ENCODE measurements at regions not wholly inside any gene's neighbourhood (a gene's known extent, or its start where the extent isn't known, plus 50 kb on each side); places are given as distances from the start of the nearest gene placed in this dataset.

GRCh38 chr13:34249546-34250039 lies 431.6 kb downstream of the RFC3 start:
- intact Hi-C loops (cut with micrococcal nuclease; ENCODE audit: unreplicated experiment) = loop anchor here (5.0 to 10.0 kb wide), 2 partner anchors 95 to 413 kb away; no protein-coding TSS in a partner anchor
- Histone ChIP-seq H3K79me2 (ENCODE audit: low read depth) (no peaks in the 10 kb centered on the region), H3K4me2 (no peak overlapping the region), H3K27me3 (ENCODE audit: insufficient read depth, low read depth) (no peaks in the 10 kb centered on the region), H3K9me2 (ENCODE audit: insufficient read depth) (no peaks in the 10 kb centered on the region), H3K27ac (no peak overlapping the region), H3K4me3 (no peak overlapping the region), H3F3A (ENCODE audit: insufficient read depth, low read depth) (peaks cover 11% of the 10 kb centered on the region; the same call in 1 of the 2 replicates), H3K4me1 (replicated peaks; ENCODE audit: insufficient read depth) (peaks cover 27% of the 10 kb centered on the region), H3K36me3 (ENCODE audit: low read depth) (no peaks in the 10 kb centered on the region), H3K9me3 (ENCODE audit: insufficient read depth, low read depth) (peaks cover 12% of the 10 kb centered on the region; the same call in 1 of the 2 replicates), H2AFZ (no peak overlapping the region), H4K20me1 (ENCODE audit: insufficient read depth) (no peaks in the 10 kb centered on the region)
- no TSS peak for BruUV-seq (replicated peaks)
- ChIA-PET POLR2A (ENCODE audit: unreplicated experiment) (no interaction called here), CTCF (no interaction called here)
- no peak for DNase-seq
- TF ChIP-seq CTCF (conservative IDR thresholded peaks at IDR 0.05) (no peak), EZH2 (IDR thresholded peaks at IDR 0.05; ENCODE audit: low read depth) (no peak)

- Histone ChIP-seq H3F3A (ENCODE audit: insufficient read depth, low read depth) (peaks cover 11% of the 10 kb centered on the region; the same call in 1 of the 2 replicates), H3K4me3 (no peak overlapping the region), H4K20me1 (ENCODE audit: insufficient read depth) (no peaks in the 10 kb centered on the region), H2AFZ (no peak overlapping the region), H3K79me2 (ENCODE audit: low read depth) (no peaks in the 10 kb centered on the region), H3K27me3 (ENCODE audit: insufficient read depth, low read depth) (no peaks in the 10 kb centered on the region), H3K4me1 (replicated peaks; ENCODE audit: insufficient read depth) (peaks cover 27% of the 10 kb centered on the region), H3K9me2 (ENCODE audit: insufficient read depth) (no peaks in the 10 kb centered on the region), H3K9me3 (ENCODE audit: insufficient read depth, low read depth) (peaks cover 12% of the 10 kb centered on the region; the same call in 1 of the 2 replicates), H3K27ac (no peak overlapping the region), H3K36me3 (ENCODE audit: low read depth) (no peaks in the 10 kb centered on the region), H3K4me2 (no peak overlapping the region)
- ChIA-PET CTCF (no interaction called here), POLR2A (ENCODE audit: unreplicated experiment) (no interaction called here)
- BruUV-seq (replicated peaks) = no TSS peak
- DNase-seq = no peak
- TF ChIP-seq EZH2 (IDR thresholded peaks at IDR 0.05; ENCODE audit: low read depth) (no peak), CTCF (conservative IDR thresholded peaks at IDR 0.05) (no peak)
- intact Hi-C loops (cut with micrococcal nuclease; ENCODE audit: unreplicated experiment) = no loop called here
Observed at GRCh38 chr13:34250151-34250670, 432.3 kb downstream of the RFC3 start.

GRCh38 chr13:34254366-34254765 lies 436.4 kb downstream of the RFC3 start:
- no peaks in the 10 kb centered on the region for H3K79me2 ChIP-seq (ENCODE audit: low read depth)
- DNase-seq = no peak
- TF ChIP-seq CTCF (conservative IDR thresholded peaks at IDR 0.05) = no peak
- TF ChIP-seq EZH2 (IDR thresholded peaks at IDR 0.05; ENCODE audit: low read depth) = no peak
- no peak overlapping the region for H3K4me2 ChIP-seq
- H3K4me1 ChIP-seq (replicated peaks; ENCODE audit: insufficient read depth) = no peaks in the 10 kb centered on the region
- H3F3A ChIP-seq (ENCODE audit: insufficient read depth, low read depth) = no peaks in the 10 kb centered on the region
- intact Hi-C loops (cut with micrococcal nuclease; ENCODE audit: unreplicated experiment) = no loop called here
- H3K9me2 ChIP-seq (ENCODE audit: insufficient read depth) = no peaks in the 10 kb centered on the region
- no peak overlapping the region for H3K4me3 ChIP-seq
- H4K20me1 ChIP-seq (ENCODE audit: insufficient read depth) = no peaks in the 10 kb centered on the region
- H3K27ac ChIP-seq = no peak overlapping the region
- H3K36me3 ChIP-seq (ENCODE audit: low read depth) = no peaks in the 10 kb centered on the region
- H3K27me3 ChIP-seq (ENCODE audit: insufficient read depth, low read depth) = no peaks in the 10 kb centered on the region
- POLR2A ChIA-PET (ENCODE audit: unreplicated experiment) = no interaction called here
- CTCF ChIA-PET = no interaction called here
- H3K9me3 ChIP-seq (ENCODE audit: insufficient read depth, low read depth) = 0 out of 2 replicates have a peak, but pooled peaks cover 4% of the 10 kb centered on the region
- BruUV-seq (replicated peaks) = no TSS peak
- no peak overlapping the region for H2AFZ ChIP-seq
